ENCODE measurements at regions not wholly inside any gene's neighbourhood (a gene's known extent, or its start where the extent isn't known, plus 50 kb on each side); places are given as distances from the start of the nearest gene placed in this dataset.

GRCh38 chr10:131391936-131392335, 80.4 kb upstream of the TCERG1L start:
- H3K27ac ChIP-seq, result no peak overlapping the region
- H3K9ac ChIP-seq, result no peak overlapping the region
- H3K79me2 ChIP-seq (ENCODE audit: insufficient read depth, low read depth), result no peaks in the 10 kb centered on the region
- no peaks in the 10 kb centered on the region for H4K20me1 ChIP-seq (ENCODE audit: insufficient read depth)
- no peaks in the 10 kb centered on the region; the same call in 1 of the 2 replicates for H3K27me3 ChIP-seq (ENCODE audit: insufficient read depth, low read depth)
- no peaks in the 10 kb centered on the region for H3K36me3 ChIP-seq (ENCODE audit: insufficient read depth)
- no peak overlapping the region for H3K4me2 ChIP-seq
- H3K4me1 ChIP-seq (ENCODE audit: low read depth, poor library complexity, severe bottlenecking), result no peaks in the 10 kb centered on the region
- no peak for TF ChIP-seq CTCF (conservative IDR thresholded peaks at IDR 0.05; ENCODE audit: low read depth, low read length)
- no peak overlapping the region for H3K4me3 ChIP-seq (IDR thresholded peaks at IDR 0.05; ENCODE audit: insufficient read depth, low read depth, low read length)
- H2AFZ ChIP-seq (ENCODE audit: low read depth), result no peak overlapping the region

- TF ChIP-seq CTCF (conservative IDR thresholded peaks at IDR 0.05; ENCODE audit: low read depth, low read length), result no peak
- Histone ChIP-seq H3K9ac (no peak overlapping the region), H3K27ac (no peak overlapping the region), H3K4me3 (IDR thresholded peaks at IDR 0.05; ENCODE audit: insufficient read depth, low read depth, low read length) (no peak overlapping the region), H4K20me1 (ENCODE audit: insufficient read depth) (no peaks in the 10 kb centered on the region), H3K79me2 (ENCODE audit: insufficient read depth, low read depth) (no peaks in the 10 kb centered on the region), H3K4me2 (no peak overlapping the region), H3K4me1 (ENCODE audit: low read depth, poor library complexity, severe bottlenecking) (no peaks in the 10 kb centered on the region), H3K36me3 (ENCODE audit: insufficient read depth) (no peaks in the 10 kb centered on the region), H2AFZ (ENCODE audit: low read depth) (no peak overlapping the region), H3K27me3 (ENCODE audit: insufficient read depth, low read depth) (no peaks in the 10 kb centered on the region; the same call in 1 of the 2 replicates)
These were observed 84.9 kb upstream of the TCERG1L start for GRCh38 chr10:131396121-131397050.

- no peaks in the 10 kb centered on the region for H3K4me1 ChIP-seq (ENCODE audit: low read depth, poor library complexity, severe bottlenecking)
- no peaks in the 10 kb centered on the region for H4K20me1 ChIP-seq (ENCODE audit: insufficient read depth)
- H2AFZ ChIP-seq (ENCODE audit: low read depth), result no peak overlapping the region
- H3K27me3 ChIP-seq (ENCODE audit: insufficient read depth, low read depth), result no peaks in the 10 kb centered on the region; the same call in 1 of the 2 replicates
- no peak overlapping the region for H3K4me3 ChIP-seq (IDR thresholded peaks at IDR 0.05; ENCODE audit: insufficient read depth, low read depth, low read length)
- H3K4me2 ChIP-seq, result no peak overlapping the region
- no peak for TF ChIP-seq CTCF (conservative IDR thresholded peaks at IDR 0.05; ENCODE audit: low read depth, low read length)
- no peak overlapping the region for H3K9ac ChIP-seq
- no peak overlapping the region for H3K27ac ChIP-seq
- no peaks in the 10 kb centered on the region for H3K36me3 ChIP-seq (ENCODE audit: insufficient read depth)
- H3K79me2 ChIP-seq (ENCODE audit: insufficient read depth, low read depth), result no peaks in the 10 kb centered on the region
These were observed 86.6 kb upstream of the TCERG1L start for GRCh38 chr10:131398166-131398565.

GRCh38 chr10:131399981-131400380, 88.5 kb upstream of the TCERG1L start:
- H3K27ac ChIP-seq, result no peak overlapping the region
- H3K27me3 ChIP-seq (ENCODE audit: insufficient read depth, low read depth), result no peaks in the 10 kb centered on the region; the same call in 1 of the 2 replicates
- H3K4me2 ChIP-seq, result no peak overlapping the region
- no peaks in the 10 kb centered on the region for H3K79me2 ChIP-seq (ENCODE audit: insufficient read depth, low read depth)
- no peaks in the 10 kb centered on the region for H3K36me3 ChIP-seq (ENCODE audit: insufficient read depth)
- TF ChIP-seq CTCF (conservative IDR thresholded peaks at IDR 0.05; ENCODE audit: low read depth, low read length), result no peak
- H3K4me1 ChIP-seq (ENCODE audit: low read depth, poor library complexity, severe bottlenecking), result no peaks in the 10 kb centered on the region
- H3K4me3 ChIP-seq (IDR thresholded peaks at IDR 0.05; ENCODE audit: insufficient read depth, low read depth, low read length), result no peak overlapping the region
- no peak overlapping the region for H3K9ac ChIP-seq
- H2AFZ ChIP-seq (ENCODE audit: low read depth), result no peak overlapping the region
- no peaks in the 10 kb centered on the region for H4K20me1 ChIP-seq (ENCODE audit: insufficient read depth)
